NCI-H1417 (cell line): ENCODE measurements at regions not wholly inside any gene's neighbourhood (a gene's known extent, or its start where the extent isn't known, plus 50 kb on each side); places are given as distances from the start of the nearest gene placed in this dataset.
A peak's percentile ranks its signal among the peaks of the same experiment; 100 is the strongest.

Experiments
- DNase-seq, 3 experiments: peaks; one replicate each; lab custom pipeline; 2025; lab: John Stamatoyannopoulos, UW

- no peak for DNase-seq
Measured at GRCh38 chr13:59119475-59119874, 1044.3 kb downstream of the DIAPH3 start.

GRCh38 chr13:59120297-59120843 lies 1043.4 kb downstream of the DIAPH3 start:
- peak in 1 of 3 experiments; percentile 51 for DNase-seq

GRCh38 chr13:59121507-59121906 lies 1042.2 kb downstream of the DIAPH3 start:
- DNase-seq, result no peak

- no peak for DNase-seq
Measured at GRCh38 chr13:59126474-59126873, 1037.3 kb downstream of the DIAPH3 start.

- DNase-seq, result no peak
Measured at GRCh38 chr13:59133903-59134302, 1029.8 kb downstream of the DIAPH3 start.

GRCh38 chr13:59144700-59145099 lies 1019.0 kb downstream of the DIAPH3 start:
- no peak for DNase-seq

GRCh38 chr13:59145381-59145780 lies 1018.3 kb downstream of the DIAPH3 start:
- no peak for DNase-seq

- DNase-seq, result no peak
Measured at GRCh38 chr13:59157181-59157580, 1006.5 kb downstream of the DIAPH3 start.

GRCh38 chr13:59166174-59166573 lies 997.6 kb downstream of the DIAPH3 start:
- no peak for DNase-seq

- DNase-seq, result no peak
Measured at GRCh38 chr13:59172076-59172475, 991.7 kb downstream of the DIAPH3 start.

GRCh38 chr13:59176775-59177174 lies 987.0 kb downstream of the DIAPH3 start:
- no peak for DNase-seq

- no peak for DNase-seq
Measured at GRCh38 chr13:59178344-59178743, 985.4 kb downstream of the DIAPH3 start.

- no peak for DNase-seq
Measured at GRCh38 chr13:59182241-59182640, 981.5 kb downstream of the DIAPH3 start.

GRCh38 chr13:59197397-59197796 lies 966.3 kb downstream of the DIAPH3 start:
- DNase-seq, result no peak

GRCh38 chr13:59201841-59202240 lies 961.9 kb downstream of the DIAPH3 start:
- no peak for DNase-seq

- DNase-seq, result no peak
Measured at GRCh38 chr13:59203855-59204254, 959.9 kb downstream of the DIAPH3 start.

- DNase-seq, result no peak
Measured at GRCh38 chr13:59205501-59205900, 958.2 kb downstream of the DIAPH3 start.

GRCh38 chr13:59208405-59209195 lies 955.1 kb downstream of the DIAPH3 start:
- DNase-seq, result no peak

GRCh38 chr13:59210543-59210942 lies 953.2 kb downstream of the DIAPH3 start:
- DNase-seq, result no peak

- DNase-seq, result no peak
Measured at GRCh38 chr13:59211606-59212005, 952.1 kb downstream of the DIAPH3 start.

GRCh38 chr13:59229401-59229800 lies 934.3 kb downstream of the DIAPH3 start:
- DNase-seq, result peak in 1 of 3 experiments; percentile 35

- peak in 1 of 3 experiments; percentile 33 for DNase-seq
Measured at GRCh38 chr13:59229861-59230260, 933.9 kb downstream of the DIAPH3 start.

GRCh38 chr13:59230484-59231264 lies 933.1 kb downstream of the DIAPH3 start:
- peak in 1 of 3 experiments; percentile 58 for DNase-seq
